Right ventricle myocardium superior (tissue), 1 donor: ENCODE measurements at regions not wholly inside any gene's neighbourhood (a gene's known extent, or its start where the extent isn't known, plus 50 kb on each side); places are given as distances from the start of the nearest gene placed in this dataset.

ENCODE experiments used
- ATAC-seq: fragments of 200-7000 bp; cut with Tn5 transposase; one replicate; pipeline ENCODE4 v1.9.1; 2020; ENCODE audit warnings: mild to moderate bottlenecking; ENCODE audit not compliant: poor library complexity
- DNase-seq: peaks from one replicate; pipeline ENCODE4 v3.0.0-alpha.2; 2020
- intact Hi-C: fragments of 100-400 bp; cut with DNase I; formaldehyde crosslinking; loops from one replicate; pipeline ENCODE4 v1.11.2; 2022
- donor health status: DM: no; HTN: yes; CAD: no; lungs with severe emphysema.

GRCh38 chr2:37826611-37827010 is 98.5 kb upstream of the RMDN2 start:
- DNase-seq, result no peak
- intact Hi-C loops, result no loop called here
- no peak for ATAC-seq

GRCh38 chr2:37827455-37827854 is 97.6 kb upstream of the RMDN2 start:
- no peak for DNase-seq
- intact Hi-C loops, result no loop called here
- no peak for ATAC-seq

GRCh38 chr2:37827911-37828511 is 97.1 kb upstream of the RMDN2 start:
- ATAC-seq (peak; percentile 51), DNase-seq (no peak)
- intact Hi-C loops, result no loop called here

GRCh38 chr2:37829202-37829601 is 95.9 kb upstream of the RMDN2 start:
- intact Hi-C loops, result no loop called here

GRCh38 chr2:37829616-37830395 is 95.3 kb upstream of the RMDN2 start:
- no peak for ATAC-seq
- DNase-seq, result no peak
- intact Hi-C loops, result loop anchor here (5.0 kb wide), 2 partner anchors 158 to 438 kb away; partner anchors contain the start of gene CDC42EP3

More at GRCh38 chr2:37829202-37829601, 95.9 kb upstream of the RMDN2 start:
- ATAC-seq, result no peak
- peak; percentile 48 for DNase-seq

GRCh38 chr2:37830636-37831035 is 94.5 kb upstream of the RMDN2 start:
- DNase-seq, result no peak
- no peak for ATAC-seq
- intact Hi-C loops, result loop anchor here (5.0 kb wide), 2 partner anchors 158 to 438 kb away; partner anchors contain the start of gene CDC42EP3

- ATAC-seq (peak; percentile 78), DNase-seq (peak; percentile 75)
- intact Hi-C loops, result loop anchor here (5.0 kb wide), 2 partner anchors 159 to 439 kb away; partner anchors contain the start of gene CDC42EP3
Measured at GRCh38 chr2:37831081-37831780, 93.9 kb upstream of the RMDN2 start.

- intact Hi-C loops, result loop anchor here (2.0 to 5.0 kb wide), 3 partner anchors 160 to 440 kb away; partner anchors contain the start of gene CDC42EP3
- DNase-seq (peak; percentile 89), ATAC-seq (peak; percentile 86)
Measured at GRCh38 chr2:37832590-37833197, 92.4 kb upstream of the RMDN2 start.

GRCh38 chr2:37833423-37833822 is 91.7 kb upstream of the RMDN2 start:
- no peak for DNase-seq
- intact Hi-C loops, result loop anchor here (2.0 to 5.0 kb wide), 3 partner anchors 161 to 441 kb away; partner anchors contain the start of gene CDC42EP3
- ATAC-seq, result no peak

GRCh38 chr2:37836270-37836669 is 88.8 kb upstream of the RMDN2 start:
- ATAC-seq (no peak), DNase-seq (no peak)
- intact Hi-C loops, result no loop called here

GRCh38 chr2:37836711-37837110 is 88.4 kb upstream of the RMDN2 start:
- no peak for DNase-seq
- intact Hi-C loops, result no loop called here

GRCh38 chr2:37837628-37838328 is 87.3 kb upstream of the RMDN2 start:
- intact Hi-C loops, result no loop called here
- peak; percentile 72 for ATAC-seq
- peak; percentile 55 for DNase-seq

More at GRCh38 chr2:37836711-37837110, 88.4 kb upstream of the RMDN2 start:
- ATAC-seq, result no peak

- DNase-seq (no peak), ATAC-seq (no peak)
- intact Hi-C loops, result no loop called here
Measured at GRCh38 chr2:37838541-37839167, 86.4 kb upstream of the RMDN2 start.

- intact Hi-C loops, result no loop called here
Measured at GRCh38 chr2:37839991-37840390, 85.1 kb upstream of the RMDN2 start.

GRCh38 chr2:37842732-37843440 is 82.2 kb upstream of the RMDN2 start:
- intact Hi-C loops, result no loop called here
- ATAC-seq (no peak), DNase-seq (no peak)

More at GRCh38 chr2:37839991-37840390, 85.1 kb upstream of the RMDN2 start:
- DNase-seq (no peak), ATAC-seq (no peak)

- ATAC-seq, result no peak
- intact Hi-C loops, result no loop called here
- DNase-seq, result no peak
Measured at GRCh38 chr2:37843556-37843955, 81.5 kb upstream of the RMDN2 start.

- intact Hi-C loops, result no loop called here
- DNase-seq (no peak), ATAC-seq (no peak)
Measured at GRCh38 chr2:37846207-37846606, 78.9 kb upstream of the RMDN2 start.
